ENCODE measurements at regions not wholly inside any gene's neighbourhood (a gene's known extent, or its start where the extent isn't known, plus 50 kb on each side); places are given as distances from the start of the nearest gene placed in this dataset.

DNA sequence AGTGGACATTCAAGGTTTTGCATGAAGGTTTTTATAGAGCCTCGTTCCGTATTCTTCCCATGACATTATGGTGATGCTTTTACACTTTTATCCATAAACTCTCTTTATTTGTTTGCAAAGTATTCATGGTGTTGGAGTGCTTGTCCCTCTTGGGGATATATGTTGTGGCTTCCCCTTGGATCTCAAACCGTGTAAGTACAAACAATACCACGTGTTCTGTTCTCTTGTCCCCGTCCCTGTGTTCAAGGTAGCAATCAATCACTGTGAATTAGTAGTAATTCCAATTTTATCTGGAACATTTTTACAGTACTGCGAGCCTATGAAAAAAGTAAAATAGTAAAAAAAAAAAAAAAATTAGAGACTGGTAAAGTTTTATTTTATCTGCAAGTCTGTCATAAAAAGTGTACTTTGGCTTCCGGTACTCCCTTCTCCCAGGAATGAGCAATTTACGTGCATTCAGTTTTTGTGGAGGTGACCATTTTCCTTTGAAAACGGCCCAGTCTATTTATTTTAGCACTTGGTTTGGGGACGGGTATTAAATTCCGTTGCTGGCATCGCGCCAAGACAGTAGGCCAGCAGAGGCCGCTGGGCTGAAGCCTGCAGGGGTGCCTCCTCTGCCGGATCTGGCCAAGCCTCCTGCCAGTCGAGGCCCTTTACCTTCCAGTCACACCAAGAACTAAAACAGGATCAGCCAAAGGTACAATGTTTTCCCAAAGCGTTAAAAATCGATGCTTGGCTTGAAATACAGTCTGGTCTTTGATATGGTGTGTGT is 175.7 kb downstream of the SOCS6 start:
- Mint-ChIP-seq H3K36me3 (no peaks in the 10 kb centered on the region), H3K9me3 (no peaks in the 10 kb centered on the region), H3K27ac (peak overlapping the region; percentile 37), H3K4me3 (peak overlapping the region; percentile 87), H3K4me1 (ENCODE audit: unreplicated experiment) (peaks cover 13% of the 10 kb centered on the region), H3K27me3 (peaks cover 21% of the 10 kb centered on the region)
- TF ChIP-seq, protein P1, sequence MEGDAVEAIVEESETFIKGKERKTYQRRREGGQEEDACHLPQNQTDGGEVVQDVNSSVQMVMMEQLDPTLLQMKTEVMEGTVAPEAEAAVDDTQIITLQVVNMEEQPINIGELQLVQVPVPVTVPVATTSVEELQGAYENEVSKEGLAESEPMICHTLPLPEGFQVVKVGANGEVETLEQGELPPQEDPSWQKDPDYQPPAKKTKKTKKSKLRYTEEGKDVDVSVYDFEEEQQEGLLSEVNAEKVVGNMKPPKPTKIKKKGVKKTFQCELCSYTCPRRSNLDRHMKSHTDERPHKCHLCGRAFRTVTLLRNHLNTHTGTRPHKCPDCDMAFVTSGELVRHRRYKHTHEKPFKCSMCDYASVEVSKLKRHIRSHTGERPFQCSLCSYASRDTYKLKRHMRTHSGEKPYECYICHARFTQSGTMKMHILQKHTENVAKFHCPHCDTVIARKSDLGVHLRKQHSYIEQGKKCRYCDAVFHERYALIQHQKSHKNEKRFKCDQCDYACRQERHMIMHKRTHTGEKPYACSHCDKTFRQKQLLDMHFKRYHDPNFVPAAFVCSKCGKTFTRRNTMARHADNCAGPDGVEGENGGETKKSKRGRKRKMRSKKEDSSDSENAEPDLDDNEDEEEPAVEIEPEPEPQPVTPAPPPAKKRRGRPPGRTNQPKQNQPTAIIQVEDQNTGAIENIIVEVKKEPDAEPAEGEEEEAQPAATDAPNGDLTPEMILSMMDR (conservative IDR thresholded peaks at IDR 0.05) = peak; percentile 62
- peak; percentile 80 for DNase-seq (ENCODE audit: extremely low spot score, unreplicated experiment)

DNA sequence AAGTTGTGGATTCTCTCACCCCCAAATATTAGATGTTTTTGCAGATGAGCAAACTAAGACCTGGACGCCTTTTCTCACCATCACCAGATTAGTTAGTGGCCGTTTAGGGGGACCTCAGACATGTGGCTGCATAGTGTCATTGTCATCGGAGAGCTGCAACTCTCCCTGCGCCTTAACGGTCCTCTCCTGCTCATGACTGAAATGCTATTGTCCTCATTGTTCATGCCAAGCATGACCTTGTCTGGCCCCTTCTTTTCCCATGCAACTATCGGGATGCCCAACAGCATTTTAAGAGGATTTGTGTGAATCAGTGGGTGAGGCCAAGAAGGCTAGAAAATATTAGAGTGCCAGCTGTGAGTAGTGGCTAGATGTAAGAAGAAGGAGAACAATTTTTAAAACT is 174.2 kb downstream of the SOCS6 start:
- Mint-ChIP-seq H3K36me3 (no peaks in the 10 kb centered on the region), H3K9me3 (no peaks in the 10 kb centered on the region), H3K4me3 (no peak overlapping the region), H3K27ac (no peak overlapping the region), H3K27me3 (peaks cover 21% of the 10 kb centered on the region), H3K4me1 (ENCODE audit: unreplicated experiment) (peaks cover 8% of the 10 kb centered on the region)
- TF ChIP-seq, protein P1 (conservative IDR thresholded peaks at IDR 0.05) = no peak
- no peak for DNase-seq (ENCODE audit: extremely low spot score, unreplicated experiment)

- Mint-ChIP-seq H3K27ac (no peak overlapping the region), H3K4me1 (ENCODE audit: unreplicated experiment) (peaks cover 8% of the 10 kb centered on the region), H3K4me3 (no peak overlapping the region), H3K9me3 (no peaks in the 10 kb centered on the region), H3K36me3 (no peaks in the 10 kb centered on the region), H3K27me3 (peaks cover 21% of the 10 kb centered on the region)
- no peak for DNase-seq (ENCODE audit: extremely low spot score, unreplicated experiment)
- TF ChIP-seq, protein P1 (conservative IDR thresholded peaks at IDR 0.05) = no peak
These were observed 173.2 kb downstream of the SOCS6 start for GRCh38 chr18:70462078-70462439.

DNA sequence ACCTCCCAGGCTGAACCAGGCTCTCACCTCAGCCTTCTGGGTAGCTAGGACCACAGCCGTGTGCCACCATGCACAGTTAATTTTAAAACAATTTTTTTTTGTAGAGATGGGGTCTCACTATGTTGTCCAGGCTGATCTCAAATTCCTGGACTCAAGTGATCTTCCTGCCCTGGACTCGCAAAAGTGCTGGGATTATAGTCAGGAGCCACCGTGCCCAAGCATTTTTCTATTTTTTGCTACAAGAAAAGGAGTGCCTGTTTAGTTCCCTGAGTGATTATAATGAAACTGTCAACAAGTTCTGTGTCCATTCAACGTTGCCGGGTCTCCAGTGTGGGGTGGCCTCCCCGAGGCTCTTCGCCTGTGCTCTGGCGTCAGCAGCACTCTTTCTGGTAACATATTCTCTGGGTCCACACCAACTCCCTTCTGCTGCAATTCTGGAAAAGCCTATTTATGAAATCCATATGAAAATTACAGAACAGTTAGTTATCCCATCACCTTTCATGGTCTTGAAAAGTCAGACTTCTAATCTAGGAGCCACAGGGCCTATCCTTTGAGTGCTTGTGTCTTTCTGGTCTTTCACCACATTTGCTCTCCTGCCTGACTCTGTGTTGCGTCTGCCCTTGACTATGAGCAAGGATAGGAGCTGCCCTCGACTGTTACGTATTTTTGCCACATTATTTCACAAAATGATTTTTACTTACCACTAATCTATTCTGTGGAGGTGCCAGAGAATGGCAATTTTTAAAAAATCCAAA is 172.7 kb downstream of the SOCS6 start:
- no peak for DNase-seq (ENCODE audit: extremely low spot score, unreplicated experiment)
- Mint-ChIP-seq H3K27me3 (peaks cover 21% of the 10 kb centered on the region), H3K4me1 (ENCODE audit: unreplicated experiment) (peaks cover 8% of the 10 kb centered on the region), H3K36me3 (no peaks in the 10 kb centered on the region), H3K9me3 (no peaks in the 10 kb centered on the region), H3K4me3 (no peak overlapping the region), H3K27ac (no peak overlapping the region)
- TF ChIP-seq, protein P1 (conservative IDR thresholded peaks at IDR 0.05) = no peak

GRCh38 chr18:70459731-70460130 is 170.9 kb downstream of the SOCS6 start:
- H3K36me3 Mint-ChIP-seq = no peaks in the 10 kb centered on the region
- H3K9me3 Mint-ChIP-seq = no peaks in the 10 kb centered on the region
- peaks cover 6% of the 10 kb centered on the region for H3K4me1 Mint-ChIP-seq (ENCODE audit: unreplicated experiment)
- H3K27me3 Mint-ChIP-seq = peaks cover 19% of the 10 kb centered on the region
- H3K4me3 Mint-ChIP-seq = no peak overlapping the region
- TF ChIP-seq, protein P1 (conservative IDR thresholded peaks at IDR 0.05) = no peak
- DNase-seq (ENCODE audit: extremely low spot score, unreplicated experiment) = no peak
- no peak overlapping the region for H3K27ac Mint-ChIP-seq

All from type B pancreatic cell (in vitro differentiated cells).